Tibial nerve (tissue), 4 donors: ENCODE measurements at regions not wholly inside any gene's neighbourhood (a gene's known extent, or its start where the extent isn't known, plus 50 kb on each side); places are given as distances from the start of the nearest gene placed in this dataset.

Experiments
- DNase-seq, 2 donors: peaks; one replicate each; pipeline ENCODE4 v3.0.0-alpha.2; 2019; ENCODE audit warnings: low spot score in 2 of 2
- H3K27ac ChIP-seq, 4 donors: fragments of 200-600 bp; sonication (generic) in 3 of 4; one replicate each; pipeline ENCODE4 v1.5.1; 2017 to 2019; ENCODE audit warnings: mild to moderate bottlenecking in 1 of 4
- H3K27me3 ChIP-seq, 2 donors: fragments of 200-600 bp; sonication (generic) in 1 of 2; one replicate each; pipeline versions ENCODE4 v1.5.1 to v1.6.0; 2017 to 2019
- H3K36me3 ChIP-seq, 3 donors: fragments of 200-600 bp; sonication (generic); one replicate each; pipeline ENCODE4 v1.5.1; 2018 to 2019
- H3K4me1 ChIP-seq, 4 donors: fragments of 200-600 bp; sonication (generic) in 3 of 4; one replicate each; pipeline ENCODE4 v1.5.1; 2017 to 2019
- H3K4me3 ChIP-seq, 4 donors: fragments of 200-600 bp; sonication (generic) in 3 of 4; one replicate each; pipeline ENCODE4 v1.5.1; 2017 to 2019; ENCODE audit warnings: mild to moderate bottlenecking in 1 of 4, moderate library complexity in 1 of 4
- H3K9me3 ChIP-seq, 4 donors: fragments of 200-600 bp; sonication (generic) in 3 of 4; one replicate each; pipeline ENCODE4 v1.5.1; 2017 to 2019
- EP300 ChIP-seq, 2 donors: sonication (generic); formaldehyde crosslinking; IDR thresholded peaks; one replicate each; pipeline ENCODE4 v1.6.1; 2017; ENCODE audit warnings: antibody characterized with exemption in 2 of 2, mild to moderate bottlenecking in 1 of 2
- POLR2A ChIP-seq, 2 donors: fragments of 450-650 bp; IDR thresholded peaks; one replicate each; pipeline ENCODE4 v1.6.1; 2017; ENCODE audit warnings: antibody characterized with exemption in 2 of 2, mild to moderate bottlenecking in 2 of 2, moderate library complexity in 2 of 2
- WGBS, 2 donors: methylation state at CpG; one replicate each; pipeline ENCODE4 v1.1.5; 2018; 5-methylcytosine and 5-hydroxymethylcytosine counted together
- TF ChIP-seq, protein P1 (sequence below), 5 experiments: fragments of 200-600 bp in 3 of 5; fragments of 450-650 bp in 2 of 5; sonication (generic) in 3 of 5; IDR thresholded peaks; one replicate each; pipeline ENCODE4 v1.5.1; 2016 to 2019; ENCODE audit warnings: antibody characterized with exemption in 5 of 5, mild to moderate bottlenecking in 3 of 5, moderate library complexity in 2 of 5

DNA sequence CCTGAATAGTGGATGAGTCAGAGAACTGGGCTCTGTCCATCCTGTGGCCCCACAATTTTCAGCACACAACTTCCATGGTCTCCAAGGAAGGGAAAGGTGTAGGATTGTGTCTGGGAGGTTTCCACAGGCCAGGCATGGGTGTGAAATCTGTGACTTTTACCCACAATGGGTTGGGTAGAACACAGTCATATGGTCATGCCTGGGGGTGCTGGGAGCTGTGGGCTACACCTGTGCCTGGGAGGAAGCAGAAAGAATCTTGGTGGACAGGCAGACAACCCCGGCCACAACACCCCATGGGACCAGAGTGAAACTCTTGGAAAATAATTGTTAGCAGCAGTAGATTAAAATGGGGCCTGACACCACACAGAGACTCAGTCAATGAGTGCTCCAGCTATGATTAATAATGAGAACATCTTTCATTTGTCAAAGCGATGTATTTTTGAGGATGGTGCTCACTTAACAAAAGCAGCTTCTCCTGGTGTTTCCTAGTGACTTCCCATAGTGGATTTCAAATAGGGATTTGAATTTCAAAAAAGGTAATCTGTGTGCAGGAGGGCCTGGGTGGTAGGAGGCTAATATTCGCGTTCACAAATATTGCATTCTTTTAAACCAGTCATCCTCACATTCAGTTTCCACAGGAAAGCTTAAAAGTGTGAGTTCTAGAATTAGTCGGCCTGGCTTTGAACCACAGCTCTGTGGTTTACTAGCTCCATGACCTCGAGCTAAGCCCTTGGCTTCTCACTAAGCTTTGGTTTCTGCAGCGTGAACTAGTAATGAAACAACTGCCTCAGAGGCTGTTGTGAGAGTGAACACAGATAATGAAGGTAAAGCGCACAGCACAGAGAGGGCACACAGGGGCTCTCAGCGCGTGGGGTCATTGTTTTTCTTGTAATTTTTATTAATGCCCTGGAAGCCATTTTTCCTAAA is 89.3 kb upstream of the UQCRFS1 start:
- TF ChIP-seq POLR2A (IDR thresholded peaks at IDR 0.05) (no peak), EP300 (IDR thresholded peaks at IDR 0.05) (no peak)
- TF ChIP-seq, protein P1, sequence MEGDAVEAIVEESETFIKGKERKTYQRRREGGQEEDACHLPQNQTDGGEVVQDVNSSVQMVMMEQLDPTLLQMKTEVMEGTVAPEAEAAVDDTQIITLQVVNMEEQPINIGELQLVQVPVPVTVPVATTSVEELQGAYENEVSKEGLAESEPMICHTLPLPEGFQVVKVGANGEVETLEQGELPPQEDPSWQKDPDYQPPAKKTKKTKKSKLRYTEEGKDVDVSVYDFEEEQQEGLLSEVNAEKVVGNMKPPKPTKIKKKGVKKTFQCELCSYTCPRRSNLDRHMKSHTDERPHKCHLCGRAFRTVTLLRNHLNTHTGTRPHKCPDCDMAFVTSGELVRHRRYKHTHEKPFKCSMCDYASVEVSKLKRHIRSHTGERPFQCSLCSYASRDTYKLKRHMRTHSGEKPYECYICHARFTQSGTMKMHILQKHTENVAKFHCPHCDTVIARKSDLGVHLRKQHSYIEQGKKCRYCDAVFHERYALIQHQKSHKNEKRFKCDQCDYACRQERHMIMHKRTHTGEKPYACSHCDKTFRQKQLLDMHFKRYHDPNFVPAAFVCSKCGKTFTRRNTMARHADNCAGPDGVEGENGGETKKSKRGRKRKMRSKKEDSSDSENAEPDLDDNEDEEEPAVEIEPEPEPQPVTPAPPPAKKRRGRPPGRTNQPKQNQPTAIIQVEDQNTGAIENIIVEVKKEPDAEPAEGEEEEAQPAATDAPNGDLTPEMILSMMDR (IDR thresholded peaks at IDR 0.05): no peak
- Histone ChIP-seq H3K36me3 (no peaks in the 10 kb centered on the region), H3K27me3 (no peaks in the 10 kb centered on the region), H3K4me3 (no peak overlapping the region), H3K27ac (no peak overlapping the region), H3K9me3 (no peaks in the 10 kb centered on the region), H3K4me1 (no peaks in the 10 kb centered on the region)
- no peak for DNase-seq
- WGBS, 2 donors: 75 to 78% methylated on average over 10 of the region's 10 CpGs

DNA sequence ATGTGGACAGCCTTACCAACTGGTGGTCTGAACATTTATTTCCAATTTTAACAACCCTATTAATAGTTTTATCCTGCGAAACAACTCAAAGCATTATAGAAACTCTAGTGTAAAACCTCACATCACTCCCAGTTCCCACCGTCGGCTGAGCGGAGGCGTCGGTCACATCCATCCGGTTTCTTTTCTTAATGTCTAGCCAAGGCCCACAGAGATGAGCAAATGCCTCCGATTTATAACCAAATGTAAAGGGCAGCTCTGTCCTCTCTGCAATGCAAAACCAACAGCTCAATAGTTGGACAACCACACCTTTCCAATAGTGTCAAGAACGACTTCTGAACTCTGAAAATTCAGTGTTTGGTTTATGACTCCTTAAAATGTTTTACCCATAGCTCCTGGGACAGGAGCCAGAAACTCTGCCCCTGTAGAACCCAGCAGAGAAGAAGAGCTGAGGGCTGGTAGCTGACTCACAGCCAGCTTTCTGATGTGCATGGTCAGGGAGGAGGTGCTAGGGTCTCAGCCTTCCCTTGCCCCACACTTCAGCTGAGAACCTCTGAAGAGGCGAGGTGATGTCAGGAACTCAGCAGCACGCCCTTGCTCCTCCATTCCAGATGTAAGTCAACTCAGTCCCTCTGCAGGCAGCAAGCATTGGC is 90.2 kb upstream of the UQCRFS1 start:
- H3K4me3 ChIP-seq: no peak overlapping the region
- H3K27me3 ChIP-seq: peaks cover 0 to 3% of the 10 kb centered on the region in 2 donors
- WGBS, 2 donors: 81 to 86% methylated on average over 11 of the region's 11 CpGs
- no peak overlapping the region for H3K27ac ChIP-seq
- no peak for DNase-seq
- no peaks in the 10 kb centered on the region for H3K4me1 ChIP-seq
- H3K9me3 ChIP-seq: no peaks in the 10 kb centered on the region
- TF ChIP-seq POLR2A (IDR thresholded peaks at IDR 0.05) (no peak), EP300 (IDR thresholded peaks at IDR 0.05) (no peak)
- TF ChIP-seq, protein P1 (IDR thresholded peaks at IDR 0.05): no peak
- H3K36me3 ChIP-seq: no peaks in the 10 kb centered on the region

DNA sequence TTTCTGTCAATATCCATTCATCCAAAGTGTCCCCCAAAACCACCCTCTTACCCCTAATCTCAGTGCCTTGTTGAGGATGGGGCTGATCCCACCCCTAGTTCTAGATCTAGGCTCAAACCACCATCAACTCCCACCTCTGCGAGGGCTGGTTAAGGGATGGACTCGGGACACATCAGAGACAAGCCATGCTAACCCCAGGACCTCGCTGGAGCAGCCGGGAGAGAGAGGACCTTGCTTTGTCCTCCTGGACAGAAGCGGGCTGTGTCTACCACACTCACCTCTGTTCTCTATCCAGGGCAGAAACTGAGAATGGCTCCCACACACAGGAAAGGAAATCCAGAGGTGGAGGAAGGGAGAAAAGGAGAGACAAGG is 90.8 kb upstream of the UQCRFS1 start:
- DNase-seq: no peak
- TF ChIP-seq POLR2A (IDR thresholded peaks at IDR 0.05) (no peak), EP300 (IDR thresholded peaks at IDR 0.05) (no peak)
- Histone ChIP-seq H3K9me3 (no peaks in the 10 kb centered on the region), H3K4me3 (no peak overlapping the region), H3K36me3 (no peaks in the 10 kb centered on the region), H3K27me3 (peaks cover 0 to 6% of the 10 kb centered on the region in 2 donors), H3K4me1 (no peaks in the 10 kb centered on the region), H3K27ac (no peak overlapping the region)
- 82 to 83% methylated on average over 5 of the region's 5 CpGs for WGBS, 2 donors

DNA sequence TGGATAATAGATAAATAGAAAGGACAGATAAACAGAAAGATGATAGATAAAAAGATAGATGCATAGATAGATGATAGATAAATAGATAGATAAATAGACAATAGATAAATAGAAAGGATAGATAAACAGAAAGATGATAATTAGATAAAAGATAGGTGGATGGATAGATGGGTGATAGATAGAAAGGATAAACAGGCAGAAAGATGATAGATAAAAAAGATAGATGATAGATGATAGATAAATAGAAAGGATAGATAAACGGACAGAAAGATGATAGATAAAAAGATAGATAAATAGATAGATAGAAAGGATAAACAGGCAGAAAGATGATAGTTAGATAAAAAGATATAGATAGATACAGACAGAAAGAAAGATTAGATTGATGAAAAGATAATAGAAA is 92.3 kb upstream of the UQCRFS1 start:
- Histone ChIP-seq H3K4me1 (no peaks in the 10 kb centered on the region), H3K27ac (no peak overlapping the region), H3K9me3 (no peaks in the 10 kb centered on the region), H3K27me3 (peaks cover 0 to 10% of the 10 kb centered on the region in 2 donors), H3K36me3 (no peaks in the 10 kb centered on the region), H3K4me3 (no peak overlapping the region)
- 70 to 76% methylated on average over 1 of the region's 1 CpG for WGBS, 2 donors
- TF ChIP-seq POLR2A (IDR thresholded peaks at IDR 0.05) (no peak), EP300 (IDR thresholded peaks at IDR 0.05) (no peak)
- TF ChIP-seq, protein P1 (IDR thresholded peaks at IDR 0.05): no peak
- DNase-seq: no peak

DNA sequence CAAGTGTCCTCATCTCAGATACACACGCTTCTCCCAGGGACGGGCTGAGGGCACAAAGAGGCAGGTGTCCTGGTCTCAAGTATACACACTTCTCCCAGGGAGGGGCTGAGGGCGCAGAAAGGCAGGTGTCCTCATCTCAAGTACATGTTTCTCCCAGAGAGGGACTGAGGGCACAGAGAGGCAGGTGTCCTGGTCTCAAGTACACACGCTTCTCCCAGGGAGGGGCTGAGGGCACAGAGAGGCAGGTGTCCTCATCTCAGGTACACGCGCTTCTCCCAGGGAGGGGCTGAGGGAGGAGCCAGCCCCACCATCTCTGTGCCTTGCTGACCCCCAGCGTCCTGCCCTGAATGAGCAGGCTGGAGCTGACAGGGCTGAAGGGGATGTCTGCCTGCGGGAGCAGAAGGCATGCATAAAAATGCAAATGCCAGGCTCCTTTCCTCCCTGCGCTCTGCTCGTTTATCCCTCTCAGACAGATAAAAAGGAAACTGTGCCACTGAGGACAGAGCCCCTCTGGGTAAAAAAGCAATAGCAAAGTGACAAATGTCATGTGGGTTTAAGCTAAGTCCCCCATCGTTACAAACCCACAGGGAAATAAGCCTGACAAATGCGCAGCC is 96.1 kb upstream of the UQCRFS1 start:
- WGBS, 2 donors: 13 to 15% methylated on average over 12 of the region's 12 CpGs
- DNase-seq: no peak
- H3K27ac ChIP-seq: no peak overlapping the region
- TF ChIP-seq EP300 (IDR thresholded peaks at IDR 0.05): no peak
- TF ChIP-seq, protein P1 (IDR thresholded peaks at IDR 0.05): no peak
- no peak for TF ChIP-seq POLR2A (IDR thresholded peaks at IDR 0.05)
- no peaks in the 10 kb centered on the region for H3K9me3 ChIP-seq
- H3K27me3 ChIP-seq: peaks cover 0 to 10% of the 10 kb centered on the region in 2 donors
- no peaks in the 10 kb centered on the region for H3K4me1 ChIP-seq
- no peaks in the 10 kb centered on the region for H3K36me3 ChIP-seq
- H3K4me3 ChIP-seq: no peak overlapping the region
